ENCODE measurements at regions not wholly inside any gene's neighbourhood (a gene's known extent, or its start where the extent isn't known, plus 50 kb on each side); places are given as distances from the start of the nearest gene placed in this dataset.

DNA sequence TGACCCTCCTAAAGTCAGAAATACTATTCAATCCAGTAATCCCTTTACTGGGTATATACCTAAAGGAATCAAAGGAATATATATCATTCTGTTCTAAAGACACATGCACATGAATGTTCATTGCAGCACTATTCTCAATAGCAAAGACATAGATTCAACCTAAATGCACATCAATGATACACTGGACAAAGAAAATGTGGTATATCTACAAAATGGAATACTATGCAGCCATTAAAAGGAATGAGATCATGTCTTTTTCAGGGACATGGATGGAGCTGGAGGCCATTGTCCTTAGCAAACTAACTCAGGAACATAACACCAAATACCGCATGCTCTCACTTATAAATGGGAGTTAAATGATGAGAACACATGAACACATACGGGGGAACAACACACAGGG, 306.0 kb upstream of the EPHA5 start:
- no peak for DNase-seq

DNA sequence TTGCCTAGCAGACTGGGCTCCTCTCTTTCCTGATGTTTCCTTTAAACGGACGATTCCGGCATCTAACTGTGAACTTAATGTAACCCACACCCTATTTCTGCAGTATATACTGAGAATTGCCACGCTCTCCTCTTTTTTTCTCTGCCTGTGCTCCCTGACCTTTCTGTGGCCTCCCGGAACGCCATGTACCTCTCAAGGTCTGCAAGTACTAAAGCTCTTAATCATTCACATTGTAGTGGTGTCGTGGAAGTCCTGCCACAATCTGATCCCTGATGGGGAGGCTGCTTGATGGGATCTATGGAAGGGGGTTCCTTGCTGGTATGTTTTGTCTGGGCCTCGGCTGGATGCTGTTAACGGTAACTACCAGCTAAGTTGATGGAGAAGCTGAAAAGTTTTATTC, 302.9 kb upstream of the EPHA5 start:
- no peak for DNase-seq

DNA sequence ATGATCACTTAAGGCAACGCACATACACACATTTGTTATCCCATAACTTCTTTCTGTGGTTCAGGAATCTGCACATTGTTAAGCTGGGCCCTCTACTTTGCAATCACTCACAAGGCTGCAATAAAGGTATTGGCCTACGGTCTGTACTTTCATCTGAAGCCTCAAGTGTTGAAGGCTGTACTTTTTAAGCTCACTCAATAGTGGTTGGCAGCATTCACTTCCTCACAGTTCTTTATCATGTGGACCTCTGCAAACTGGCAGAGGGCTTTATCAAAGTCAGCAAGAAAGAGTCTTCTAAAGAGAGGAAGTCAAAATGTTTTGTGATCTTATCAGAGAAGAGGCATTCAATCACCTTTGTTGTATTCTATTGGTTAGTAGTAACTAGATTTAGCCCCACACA, 301.4 kb upstream of the EPHA5 start:
- DNase-seq: no peak

DNA sequence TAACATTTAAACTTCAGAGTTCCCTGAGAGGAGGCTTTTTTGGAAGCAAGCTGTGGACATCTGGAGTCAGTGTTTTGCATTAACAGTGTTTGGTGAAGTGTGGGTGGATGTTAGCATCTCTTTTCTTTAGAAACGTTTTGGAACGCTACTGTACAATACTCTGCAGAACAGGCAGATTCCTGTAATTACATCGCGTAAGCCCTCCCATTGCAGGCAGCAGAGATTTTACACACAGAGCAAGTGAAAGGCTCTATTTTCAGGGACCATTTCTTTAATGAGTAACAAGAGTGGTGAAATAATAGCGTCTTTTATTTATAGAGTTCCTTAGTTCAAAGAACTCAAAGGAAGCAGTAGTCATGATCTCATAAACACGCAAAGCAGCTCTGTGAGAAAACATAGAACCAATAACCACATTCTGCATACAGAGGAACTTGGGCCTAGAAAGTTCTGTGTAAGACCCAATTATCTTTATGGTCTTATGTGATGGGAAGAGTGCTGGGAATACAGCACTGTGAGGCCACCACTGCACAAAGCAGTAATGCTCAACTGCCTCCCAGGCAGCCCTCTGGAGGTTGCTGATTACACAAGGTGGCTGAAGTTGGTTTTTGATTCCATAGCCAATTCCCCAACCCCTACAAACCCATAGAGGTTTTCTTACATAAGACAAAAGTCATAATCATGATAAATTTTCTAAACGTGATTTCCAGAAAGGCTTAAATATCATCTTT, 298.7 kb upstream of the EPHA5 start:
- DNase-seq: no peak

DNA sequence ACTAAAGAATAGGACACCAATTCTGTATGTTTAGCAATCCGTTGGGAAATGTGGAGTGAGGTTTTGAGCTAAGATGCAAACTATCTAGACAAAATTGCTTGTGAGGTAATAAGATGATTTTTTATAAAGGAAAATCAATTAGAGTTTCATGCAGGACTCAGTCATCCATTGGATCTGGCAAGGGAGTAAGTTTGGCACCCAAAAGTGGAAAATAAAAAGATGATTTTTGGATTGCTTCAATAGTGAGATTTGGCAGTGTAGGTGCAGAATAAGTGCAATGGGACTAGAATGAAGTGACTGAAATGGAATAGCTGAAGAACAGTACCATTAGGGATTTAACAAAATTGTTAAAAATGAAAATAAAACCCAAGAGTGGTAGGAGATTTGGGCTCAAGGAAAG, 290.5 kb upstream of the EPHA5 start:
- no peak for DNase-seq

DNA sequence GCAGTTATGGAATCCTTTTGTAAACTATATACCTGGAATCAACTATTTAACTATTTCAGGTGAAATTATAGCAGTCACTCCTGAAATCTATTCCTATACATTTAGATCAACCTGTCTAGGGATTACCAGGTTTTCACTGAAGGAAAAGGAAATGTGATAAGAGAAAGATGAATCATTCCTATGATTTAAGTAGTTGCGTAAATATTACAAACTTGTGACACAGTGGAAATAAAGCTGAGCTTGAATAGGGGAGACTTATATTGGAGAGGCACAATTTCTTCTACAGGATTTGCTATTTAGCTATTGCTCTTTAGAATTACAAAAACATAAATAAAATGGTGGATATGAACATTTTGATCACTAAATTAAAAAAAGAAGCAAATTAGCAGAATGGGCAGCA, 284.1 kb upstream of the EPHA5 start:
- DNase-seq: no peak

DNA sequence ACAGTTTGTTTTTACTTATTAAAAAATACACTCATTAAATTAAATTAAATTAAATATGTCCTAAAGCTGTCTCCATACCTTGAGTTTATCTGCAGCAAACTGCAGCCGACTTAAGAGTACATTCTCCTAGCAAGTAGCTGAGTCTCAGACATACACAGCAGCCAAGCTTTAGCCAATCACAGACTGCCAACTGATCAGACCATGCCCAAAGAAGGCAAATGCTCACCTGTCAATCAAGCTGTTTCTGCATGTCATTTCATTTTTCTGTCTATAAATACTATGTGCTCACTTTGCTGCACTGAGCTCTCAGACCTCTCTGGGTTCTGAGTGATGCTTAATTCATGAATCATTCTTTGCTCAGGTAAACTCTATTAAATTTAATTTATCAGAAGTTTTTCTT, 280.9 kb upstream of the EPHA5 start:
- no peak for DNase-seq

DNA sequence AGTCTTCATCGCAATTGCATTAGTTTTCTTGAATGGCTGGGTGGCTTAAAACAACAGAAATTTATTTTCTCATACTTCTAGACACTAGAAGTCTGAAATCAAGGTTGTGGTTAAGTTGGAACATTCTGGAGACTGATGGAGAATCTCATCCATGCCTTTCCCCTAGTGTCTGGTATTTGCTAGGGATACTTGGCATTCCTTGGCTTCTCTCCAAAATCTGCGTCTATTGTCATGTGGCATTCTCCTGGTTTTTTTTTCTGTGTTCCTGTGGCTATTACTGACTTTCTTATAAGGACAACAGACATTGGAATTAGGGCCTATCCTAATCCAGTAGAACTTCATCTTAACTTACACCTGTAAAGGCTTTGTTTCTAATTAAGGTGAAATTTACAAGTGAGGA, 272.8 kb upstream of the EPHA5 start:
- no peak for DNase-seq

DNA sequence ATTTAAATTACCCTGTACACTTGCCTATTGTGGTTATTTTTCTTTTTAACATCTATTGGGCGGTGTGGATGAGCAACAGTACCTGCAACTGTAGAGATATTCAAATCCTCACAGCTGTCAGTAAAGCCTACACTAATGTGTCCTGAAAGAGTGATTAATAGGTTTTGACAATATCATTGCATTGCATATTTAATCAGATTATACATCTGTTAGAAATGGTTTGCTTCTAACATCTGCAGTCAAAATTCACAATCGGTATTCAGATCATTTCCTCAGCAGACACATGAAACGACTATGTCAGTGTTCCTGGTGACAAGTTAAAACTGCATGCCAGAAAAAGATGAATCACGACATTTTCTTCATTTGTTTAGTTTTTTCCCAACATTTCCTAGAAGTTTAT, 254.6 kb upstream of the EPHA5 start:
- no peak for DNase-seq

DNA sequence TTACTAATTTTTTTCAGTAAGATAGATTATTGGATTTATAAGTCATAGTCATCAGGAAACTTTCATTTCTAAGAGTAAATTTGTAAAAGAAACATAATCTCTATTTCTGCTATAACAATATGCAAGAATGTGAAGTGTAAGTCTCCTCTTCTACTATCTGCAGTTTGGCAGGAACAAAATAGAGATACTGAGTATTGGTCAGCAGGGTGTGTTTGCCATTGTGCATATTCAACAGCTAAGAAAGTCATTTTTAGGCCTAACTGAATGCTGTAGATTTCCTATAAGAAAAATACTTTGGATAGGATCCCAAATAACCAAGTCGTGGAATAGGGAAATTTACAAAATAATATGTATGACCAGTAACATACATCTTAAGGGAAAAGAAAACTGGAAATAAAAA, 253.3 kb upstream of the EPHA5 start:
- DNase-seq: no peak

DNA sequence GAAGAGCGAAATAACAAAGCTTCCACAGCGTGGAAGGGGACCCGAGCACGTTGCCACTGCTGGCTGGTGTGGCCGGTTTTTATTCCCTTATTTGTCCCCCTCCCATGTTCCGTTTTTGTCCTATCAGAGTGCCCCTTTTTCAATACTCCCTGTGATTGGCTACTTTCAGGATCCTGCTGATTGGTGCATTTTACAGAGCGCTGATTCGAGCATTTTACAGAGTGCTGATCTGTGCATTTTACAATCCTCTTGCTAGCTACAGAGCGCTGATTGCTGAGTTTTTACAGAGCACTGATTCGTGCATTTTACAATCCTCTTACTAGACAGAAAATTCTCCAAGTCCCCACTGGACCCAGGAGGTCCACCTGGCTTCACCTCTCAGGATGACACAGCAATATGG, 250.9 kb upstream of the EPHA5 start:
- DNase-seq: no peak

DNA sequence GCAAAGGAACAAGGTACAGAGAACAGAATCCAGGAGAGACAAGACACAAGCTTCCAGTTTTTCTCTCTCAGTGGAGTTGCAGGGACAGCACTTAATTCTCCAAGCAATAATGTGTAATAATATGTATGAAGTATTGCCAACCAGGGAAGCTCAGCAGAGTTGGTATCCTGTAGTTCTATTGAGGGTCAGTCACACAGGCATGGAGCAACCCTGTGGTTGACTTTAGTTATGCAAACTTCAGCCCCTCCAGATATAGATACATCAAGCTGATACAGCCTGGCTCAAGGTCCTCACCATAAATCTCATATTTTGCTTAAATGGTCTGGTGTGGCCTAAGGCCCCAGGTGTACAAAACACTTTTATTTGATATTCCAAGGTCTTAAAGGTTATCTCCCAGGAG, 248.6 kb upstream of the EPHA5 start:
- DNase-seq: no peak

DNA sequence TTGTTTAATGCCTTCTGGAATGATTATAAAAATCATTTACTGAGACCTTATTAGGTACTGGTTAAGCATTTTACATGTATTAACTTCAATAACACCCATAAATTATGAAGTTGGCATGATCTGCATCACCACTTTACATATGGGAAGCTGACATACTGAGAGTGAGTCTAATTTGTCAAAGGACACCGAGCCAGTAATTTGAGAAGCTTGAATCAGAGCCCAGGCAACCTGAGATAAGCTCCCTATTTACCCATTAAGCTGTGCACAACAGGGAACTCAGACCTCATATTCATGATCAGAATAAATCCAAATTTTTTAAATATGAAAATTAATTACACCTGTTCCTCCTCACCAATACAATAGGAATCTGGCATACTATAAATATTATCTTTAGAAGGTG, 247.9 kb upstream of the EPHA5 start:
- DNase-seq: no peak

DNA sequence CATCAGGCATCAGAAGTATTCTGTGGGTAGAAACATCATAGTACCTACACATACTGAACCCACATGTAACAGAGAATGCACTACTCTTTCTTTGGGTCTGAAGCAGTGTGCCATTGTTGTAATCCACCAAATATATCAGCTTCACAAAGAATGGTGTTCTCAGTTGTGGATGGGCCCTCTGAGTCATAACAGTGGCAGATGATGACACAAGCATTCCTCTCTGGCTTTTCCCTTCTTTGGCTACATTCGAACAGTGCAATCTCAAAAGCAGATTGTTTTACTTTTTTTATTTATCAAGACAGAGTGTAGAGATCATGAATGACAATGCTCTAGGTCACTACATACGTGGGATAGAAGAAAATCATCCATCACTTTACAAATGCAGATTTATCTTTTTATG, 247.2 kb upstream of the EPHA5 start:
- DNase-seq: no peak

DNA sequence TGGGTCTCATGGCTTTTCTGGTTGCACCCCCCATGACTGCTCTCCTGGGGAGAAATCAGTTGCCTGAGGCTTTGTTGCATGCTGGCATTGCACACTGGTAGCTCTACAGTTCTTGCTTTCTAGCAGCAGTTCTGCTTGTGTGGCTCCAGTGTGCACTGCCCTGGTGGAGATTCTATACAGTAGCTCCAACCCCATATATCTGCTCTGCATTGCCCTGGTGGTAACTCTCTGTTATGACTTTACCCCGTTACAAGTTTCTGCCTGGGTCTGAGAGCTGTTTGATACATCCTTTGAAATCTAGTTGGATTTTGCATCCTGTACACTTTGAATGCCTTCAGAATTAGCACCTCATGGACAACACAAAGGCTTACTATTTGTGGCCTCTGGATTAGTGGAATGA, 241.4 kb upstream of the EPHA5 start:
- DNase-seq: no peak

DNA sequence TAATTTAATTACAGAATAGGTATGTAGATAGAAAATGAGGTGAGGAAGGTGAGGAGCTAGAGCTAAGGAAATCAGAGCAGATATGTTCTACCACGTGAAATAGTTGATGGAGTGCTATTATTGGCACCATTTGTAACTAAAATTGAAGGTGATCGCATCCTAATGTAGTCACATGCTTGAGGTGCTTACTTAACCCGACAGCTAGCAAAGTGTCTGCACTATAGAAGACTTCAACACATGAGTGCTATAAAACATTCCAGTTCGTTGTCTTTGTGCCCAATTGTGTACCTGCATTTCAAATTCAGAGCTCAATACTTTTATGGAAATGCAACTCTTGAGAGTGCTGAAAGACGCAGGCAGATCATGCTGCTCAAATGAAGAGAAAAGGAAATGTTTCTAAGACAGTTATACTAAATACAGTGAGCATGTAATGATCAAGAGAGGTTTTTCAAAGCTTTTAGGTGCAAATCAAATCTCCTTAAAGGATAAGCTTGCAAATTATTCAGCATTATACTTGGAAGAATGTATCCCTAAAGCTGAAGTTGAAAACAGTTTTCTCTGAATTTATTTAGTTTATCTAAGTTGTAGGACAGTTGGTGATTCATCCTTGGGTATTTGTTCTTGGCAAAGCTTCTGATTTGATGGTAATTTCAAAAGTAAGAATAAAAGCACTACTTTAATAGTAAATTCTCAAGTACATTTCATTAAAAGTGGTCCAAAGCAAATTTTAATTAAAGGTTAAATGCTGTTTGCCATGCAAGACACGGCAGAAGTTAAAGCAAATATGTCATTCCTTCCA, 223.9 kb upstream of the EPHA5 start:
- no peak for DNase-seq

DNA sequence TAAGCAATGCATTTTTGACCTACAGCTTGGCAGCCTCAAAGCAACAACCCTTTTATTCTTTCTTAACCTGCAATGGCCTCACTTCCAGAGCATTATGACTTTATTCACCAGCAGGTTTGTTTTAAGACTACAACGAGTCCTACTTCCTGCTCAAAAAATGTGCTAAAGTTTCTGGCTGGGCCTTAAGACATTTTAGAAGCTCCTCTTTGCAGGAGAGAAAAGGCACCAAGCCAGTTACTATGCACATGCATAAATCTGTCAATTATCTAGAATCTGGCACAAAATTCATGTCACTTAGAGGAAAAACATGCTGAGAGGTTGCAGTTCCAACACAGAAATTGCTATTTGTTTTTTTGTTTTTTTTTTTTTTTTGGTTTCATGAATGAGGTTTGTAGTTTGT, 223.0 kb upstream of the EPHA5 start:
- no peak for DNase-seq

DNA sequence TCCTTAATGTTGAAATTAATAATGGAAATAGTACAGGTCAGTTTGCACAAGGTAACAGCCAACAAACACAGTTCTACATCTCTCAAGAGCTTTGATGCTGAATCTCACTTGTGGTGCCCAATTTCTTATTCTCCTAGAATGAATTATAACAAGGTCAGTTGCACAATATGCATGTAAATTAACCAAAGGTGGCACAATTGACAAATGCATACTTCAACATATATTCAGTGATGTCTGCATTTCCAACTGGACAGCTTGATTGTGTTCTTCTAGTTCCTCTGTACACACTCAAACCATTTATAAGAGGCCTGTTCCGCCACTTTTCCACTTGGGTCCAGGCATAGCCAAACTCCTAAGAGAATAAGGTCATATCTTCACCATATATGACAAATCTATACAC, 210.3 kb upstream of the EPHA5 start:
- peak; percentile 15 for DNase-seq

DNA sequence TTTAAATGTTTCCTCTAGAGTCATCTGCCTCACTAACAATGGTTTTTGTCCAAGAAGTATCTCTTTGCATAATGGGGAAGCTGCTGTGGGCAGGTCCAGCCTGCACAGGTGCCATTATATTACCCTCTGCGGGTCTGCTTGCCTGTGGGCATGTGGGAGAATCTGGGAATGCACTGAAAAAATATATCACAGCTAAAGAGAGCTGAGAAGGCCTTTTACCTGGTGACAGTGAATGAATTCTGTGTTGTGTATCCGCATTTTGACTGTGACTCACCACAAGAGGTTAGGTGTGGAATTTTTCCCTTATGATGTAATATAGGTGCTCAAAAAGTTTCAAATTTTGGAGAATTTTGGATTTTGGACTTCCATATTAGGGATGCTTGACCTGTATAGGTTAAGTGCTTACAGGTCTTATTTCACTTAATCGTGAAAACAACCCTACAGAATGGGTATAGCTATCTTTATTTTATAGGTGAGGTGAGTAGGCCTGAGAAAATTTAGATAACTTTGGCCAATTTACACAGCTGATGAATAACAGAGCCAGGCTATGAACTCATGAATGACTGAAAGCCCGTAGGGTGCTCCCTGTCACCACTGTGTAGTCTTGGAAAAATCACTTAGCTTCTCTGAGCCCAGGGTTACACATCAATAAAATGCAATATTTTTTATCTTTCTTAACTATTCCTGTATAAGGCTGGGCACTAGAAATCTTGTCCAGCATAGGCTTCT, 198.0 kb upstream of the EPHA5 start:
- no peak for DNase-seq

DNA sequence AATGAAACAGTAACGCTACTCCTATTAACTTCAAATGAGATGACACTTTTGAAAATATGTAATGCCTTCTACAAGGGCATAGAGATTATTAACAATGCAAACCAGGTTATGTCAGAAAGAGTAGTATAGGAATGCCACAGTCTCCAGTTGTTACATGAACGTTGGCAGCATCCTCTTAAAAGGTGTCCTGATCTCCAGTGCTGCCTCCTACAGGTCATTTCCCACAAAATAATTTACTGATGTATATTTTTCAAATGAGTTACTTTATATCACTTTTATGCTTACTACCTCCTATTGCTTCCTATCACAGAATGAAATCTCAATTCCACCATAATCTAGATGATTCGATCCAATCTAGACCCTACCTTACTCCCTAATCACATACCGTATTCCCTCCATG, 195.2 kb upstream of the EPHA5 start:
- DNase-seq: peak; percentile 22

DNA sequence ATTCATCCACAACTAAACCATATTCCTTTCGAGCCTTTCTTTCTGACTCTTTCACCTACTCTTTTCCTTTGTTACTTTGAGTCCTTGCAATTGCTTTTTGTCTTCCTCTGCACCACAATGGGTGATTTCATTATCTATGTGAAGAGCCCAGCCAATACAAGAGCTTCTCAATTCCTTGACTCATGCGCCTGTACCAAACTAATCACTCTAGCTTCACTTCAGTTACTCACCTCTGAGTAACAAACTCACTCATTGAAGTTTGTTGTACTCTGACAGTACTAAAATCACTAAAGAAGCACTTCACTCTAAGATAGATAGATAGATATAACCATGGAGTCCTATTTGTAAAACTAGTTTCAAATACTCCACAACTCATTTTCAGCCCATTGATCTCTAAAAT, 191.7 kb upstream of the EPHA5 start:
- DNase-seq: no peak

DNA sequence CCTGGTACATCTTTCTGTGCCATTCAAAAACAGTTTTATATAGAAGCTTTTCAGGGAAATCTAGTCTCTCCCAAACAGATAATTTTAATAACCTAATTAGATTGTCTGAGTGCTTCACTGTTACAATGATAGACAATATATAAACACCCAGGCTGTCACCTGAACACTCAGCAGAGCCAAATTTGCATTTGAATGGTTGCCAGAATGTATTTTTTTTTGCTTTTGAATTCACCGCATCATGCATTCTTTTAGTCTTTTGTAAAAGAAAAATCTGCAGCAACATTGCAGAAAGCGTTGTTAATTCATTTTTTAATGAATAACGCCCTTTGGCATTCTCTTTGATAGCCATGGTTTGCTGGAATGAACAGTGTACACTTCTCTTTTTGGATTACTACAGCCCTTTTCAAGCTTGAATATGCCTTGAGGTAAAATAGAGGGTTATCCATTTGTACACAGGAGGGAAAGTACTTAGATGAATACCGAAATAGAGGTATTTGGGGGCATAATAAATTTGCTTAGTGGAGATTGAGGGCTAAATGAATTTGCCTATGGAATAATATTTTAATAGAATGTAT, 175.0 kb upstream of the EPHA5 start:
- no peak for DNase-seq

DNA sequence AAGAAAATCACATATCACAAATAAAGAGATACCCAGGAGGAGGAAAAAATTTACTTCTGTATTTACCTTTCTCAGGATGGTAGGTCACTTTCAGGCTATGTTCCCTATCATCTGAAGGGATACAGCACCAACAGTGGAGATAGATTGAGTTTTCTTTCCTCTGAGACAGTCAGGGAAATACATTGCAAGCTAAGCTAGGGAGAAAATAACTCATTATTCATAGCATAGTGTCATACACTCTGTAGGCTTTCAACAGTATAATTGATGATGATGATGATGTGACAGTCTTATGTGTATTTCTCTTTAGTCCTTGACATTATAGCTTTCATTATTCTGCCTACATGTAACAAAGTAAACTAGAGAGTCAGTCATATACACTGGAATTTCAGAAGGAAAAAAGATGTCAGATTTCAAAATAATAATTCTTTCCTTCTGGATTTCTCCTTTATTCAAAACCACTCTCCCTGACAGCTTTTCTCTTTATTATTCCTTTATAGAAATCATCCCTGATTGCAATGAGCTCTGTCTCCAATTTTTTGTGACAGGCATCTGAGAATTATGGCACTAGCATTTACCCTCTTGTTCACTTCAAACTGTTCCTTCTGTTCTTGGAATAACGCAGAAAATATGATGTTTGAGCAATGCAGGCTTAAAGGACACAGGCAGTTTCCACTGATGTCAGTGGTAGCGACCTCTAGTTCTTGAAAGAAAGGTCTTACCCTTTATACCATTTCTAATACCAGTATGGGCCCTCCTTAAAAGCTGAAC, 169.1 kb upstream of the EPHA5 start:
- no peak for DNase-seq
